ENCODE measurements at regions not wholly inside any gene's neighbourhood (a gene's known extent, or its start where the extent isn't known, plus 50 kb on each side); places are given as distances from the start of the nearest gene placed in this dataset.

GRCh38 chr3:59677747-59678702 lies 628.2 kb upstream of the CFAP20DC start:
- Histone ChIP-seq H3K27ac (no peak overlapping the region), H3K36me3 (no peaks in the 10 kb centered on the region), H3K9me3 (no peaks in the 10 kb centered on the region), H3K4me1 (no peaks in the 10 kb centered on the region), H3K4me3 (no peak overlapping the region), H3K27me3 (no peaks in the 10 kb centered on the region)
- no peak for DNase-seq
- WGBS, 2 donors: 83 to 89% methylated on average over 11 of the region's 11 CpGs
- intact Hi-C loops (cut with DNase I): no loop called here
- no peak for TF ChIP-seq POLR2AphosphoS5 (IDR thresholded peaks at IDR 0.05)
- no peak for TF ChIP-seq POLR2A (IDR thresholded peaks at IDR 0.05)
- no peak for TF ChIP-seq EP300 (IDR thresholded peaks at IDR 0.05)
- no peak for TF ChIP-seq CTCF (IDR thresholded peaks at IDR 0.05)

GRCh38 chr3:59675495-59675894 lies 625.7 kb upstream of the CFAP20DC start:
- Histone ChIP-seq H3K4me3 (no peak overlapping the region), H3K9me3 (no peaks in the 10 kb centered on the region), H3K36me3 (no peaks in the 10 kb centered on the region), H3K4me1 (no peaks in the 10 kb centered on the region), H3K27ac (no peak overlapping the region), H3K27me3 (no peaks in the 10 kb centered on the region)
- DNase-seq: no peak
- 14 to 68% methylated on average over 2 of the region's 2 CpGs for WGBS, 2 donors
- no peak for TF ChIP-seq POLR2A (IDR thresholded peaks at IDR 0.05)
- TF ChIP-seq EP300 (IDR thresholded peaks at IDR 0.05): no peak
- no peak for TF ChIP-seq POLR2AphosphoS5 (IDR thresholded peaks at IDR 0.05)
- no peak for TF ChIP-seq CTCF (IDR thresholded peaks at IDR 0.05)
- intact Hi-C loops (cut with DNase I): no loop called here

- WGBS, 2 donors: 96 to 97% methylated on average over 2 of the region's 2 CpGs
- Histone ChIP-seq H3K4me3 (no peak overlapping the region), H3K27ac (no peak overlapping the region), H3K9me3 (no peaks in the 10 kb centered on the region), H3K36me3 (no peaks in the 10 kb centered on the region), H3K27me3 (no peaks in the 10 kb centered on the region), H3K4me1 (peaks cover 0 to 21% (median 13%) of the 10 kb centered on the region in 4 donors)
- no peak for DNase-seq
- intact Hi-C loops (cut with DNase I): no loop called here
- TF ChIP-seq EP300 (IDR thresholded peaks at IDR 0.05): no peak
- no peak for TF ChIP-seq POLR2A (IDR thresholded peaks at IDR 0.05)
- no peak for TF ChIP-seq POLR2AphosphoS5 (IDR thresholded peaks at IDR 0.05)
- TF ChIP-seq CTCF (IDR thresholded peaks at IDR 0.05): no peak
Observed at GRCh38 chr3:59663076-59663850, 613.4 kb upstream of the CFAP20DC start.

DNA sequence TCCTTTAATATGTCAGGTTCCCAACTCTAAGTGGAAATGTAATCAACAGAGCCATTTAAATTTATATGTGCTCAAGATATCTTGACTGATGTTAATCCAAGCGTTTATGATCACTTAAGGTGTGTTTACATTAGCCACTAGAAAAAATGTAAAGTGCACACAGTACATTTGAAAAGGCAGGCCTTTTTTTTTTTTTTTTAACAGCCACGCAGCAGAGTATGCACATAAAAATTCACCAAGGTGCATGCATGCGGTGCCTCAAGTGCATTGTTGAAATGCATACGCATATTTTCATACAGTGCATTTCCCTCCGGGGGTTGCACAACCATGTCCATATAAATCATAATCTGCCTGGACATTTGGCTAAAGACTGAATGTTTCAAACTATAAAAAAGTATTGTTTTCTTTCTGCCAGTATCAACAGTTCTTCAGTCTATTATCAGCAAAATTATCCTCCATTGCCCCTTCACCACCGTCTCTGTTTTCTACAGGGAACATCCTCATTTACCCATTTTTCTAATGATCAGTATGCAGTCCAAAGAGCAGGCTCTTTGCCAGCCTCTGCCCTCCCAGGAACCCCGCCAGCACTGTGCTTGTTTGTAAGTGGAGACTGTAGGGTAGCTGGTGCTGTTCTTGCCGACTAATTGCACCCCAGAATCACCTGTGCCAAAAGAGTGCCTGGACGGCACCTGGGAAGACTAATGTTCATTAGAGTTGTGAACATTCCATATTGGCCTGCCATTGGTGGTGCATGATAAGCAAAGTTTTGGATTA lies 611.2 kb upstream of the CFAP20DC start:
- Histone ChIP-seq H3K4me1 (peaks cover 0 to 21% (median 13%) of the 10 kb centered on the region in 4 donors), H3K27me3 (no peaks in the 10 kb centered on the region), H3K9me3 (no peaks in the 10 kb centered on the region), H3K36me3 (no peaks in the 10 kb centered on the region), H3K4me3 (no peak overlapping the region), H3K27ac (peak overlapping the region in 1 of 4 donors; percentile 2)
- intact Hi-C loops (cut with DNase I): no loop called here
- DNase-seq: no peak
- WGBS, 2 donors: 13 to 53% methylated on average over 9 of the region's 9 CpGs
- TF ChIP-seq POLR2AphosphoS5 (IDR thresholded peaks at IDR 0.05) (no peak), POLR2A (IDR thresholded peaks at IDR 0.05) (no peak), CTCF (IDR thresholded peaks at IDR 0.05) (no peak)

All from sigmoid colon (tissue), 6 donors.